Psoas muscle (tissue), 7 donors: ENCODE measurements at regions not wholly inside any gene's neighbourhood (a gene's known extent, or its start where the extent isn't known, plus 50 kb on each side); places are given as distances from the start of the nearest gene placed in this dataset.

Experiments used
- ATAC-seq, 4 donors: fragments of 200-7000 bp; cut with Tn5 transposase; one replicate each; pipeline ENCODE4 v1.9.1; 2020; ENCODE audit warnings: moderate library complexity in 3 of 4, mild to moderate bottlenecking in 2 of 4
- DNase-seq, 2 donors: peaks; one replicate each; pipeline ENCODE4 v3.0.0-alpha.2; 2020
- H3K27ac ChIP-seq: fragments of 200-600 bp; one replicate; pipeline ENCODE4 v1.8.0; 2022
- H3K27me3 ChIP-seq, 3 donors: fragments of 200-600 bp in 1 of 3; one replicate each; pipeline versions ENCODE4 v1.6.1 to v1.8.0; 2013 to 2022; ENCODE audit warnings: low read length in 2 of 3, mild to moderate bottlenecking in 2 of 3, moderate library complexity in 1 of 3; ENCODE audit not compliant: insufficient read depth in 3 of 3
- H3K36me3 ChIP-seq, 2 donors: fragments of 200-600 bp in 1 of 2; one replicate each; pipeline versions ENCODE4 v1.6.1 to v1.8.0; 2013 to 2022; ENCODE audit warnings: low read depth in 1 of 2, mild to moderate bottlenecking in 1 of 2, moderate library complexity in 1 of 2; ENCODE audit not compliant: insufficient read depth in 1 of 2
- H3K4me1 ChIP-seq: fragments of 200-600 bp; one replicate; pipeline ENCODE4 v1.8.0; 2022
- H3K4me3 ChIP-seq: fragments of 200-600 bp; one replicate; pipeline ENCODE4 v1.8.0; 2022; ENCODE audit warnings: mild to moderate bottlenecking
- H3K9me3 ChIP-seq: fragments of 200-600 bp; one replicate; pipeline ENCODE4 v1.8.0; 2022
- WGBS, 3 donors: extraction: QIAGEN DNeasy Blood & Tissue Kit; methylation state at CpG; one replicate each; pipeline versions ENCODE4 v1.1.6 to v1.1.7; 2013; 5-methylcytosine and 5-hydroxymethylcytosine counted together
- intact Hi-C, 2 donors: fragments of 100-400 bp; cut with DNase I; formaldehyde crosslinking; loops; one replicate each; pipeline versions ENCODE4 v1.11.0 to v1.14.2; 2022
- TF ChIP-seq, protein P1 (sequence below): fragments of 200-600 bp; IDR thresholded peaks from one replicate; pipeline ENCODE4 v1.8.0; 2022; ENCODE audit warnings: antibody characterized with exemption
- donor health status: healthy with polysubstance abuse.
- donor health status: DM: no; HTN: no; CAD: no; lungs with moderate emphysema.
- donor health status: Bipolar disorder and iron deficiency.
- donor health status: healthy.
- donor health status: DM: yes; HTN: yes; CAD: no.
- donor health status: DM: no; HTN: no; CAD: no.
- donor health status: DM: yes; HTN: yes; CAD: no.

DNA sequence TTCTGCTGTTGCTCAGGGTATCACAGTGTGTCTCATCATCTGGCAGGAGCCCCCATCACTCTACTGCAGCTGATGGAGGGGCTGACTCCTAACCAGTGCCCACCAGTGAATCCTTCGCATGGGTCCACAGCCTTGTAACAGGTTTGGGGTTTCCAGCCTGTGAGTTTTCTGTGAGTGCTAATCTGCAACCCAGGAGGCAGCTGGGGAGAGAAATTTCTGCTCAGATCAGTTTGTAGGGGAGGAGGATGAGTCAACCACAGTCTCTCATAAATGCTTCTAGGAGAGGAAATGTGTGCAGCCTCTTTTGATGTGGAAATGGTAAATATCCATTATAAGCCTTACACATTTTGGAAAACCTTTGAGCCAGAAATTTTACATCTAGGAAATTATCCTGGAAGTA is 871.3 kb downstream of the AACS start:
- Histone ChIP-seq H3K27me3 (no peaks in the 10 kb centered on the region), H3K4me3 (no peak overlapping the region), H3K4me1 (no peaks in the 10 kb centered on the region), H3K27ac (no peak overlapping the region), H3K36me3 (no peaks in the 10 kb centered on the region), H3K9me3 (no peaks in the 10 kb centered on the region)
- DNase-seq, result no peak
- intact Hi-C loops, result no loop called here
- ATAC-seq, result no peak
- 80 to 96% (median 94%) methylated on average over 1 of the region's 1 CpG for WGBS, 3 donors
- TF ChIP-seq, protein P1, sequence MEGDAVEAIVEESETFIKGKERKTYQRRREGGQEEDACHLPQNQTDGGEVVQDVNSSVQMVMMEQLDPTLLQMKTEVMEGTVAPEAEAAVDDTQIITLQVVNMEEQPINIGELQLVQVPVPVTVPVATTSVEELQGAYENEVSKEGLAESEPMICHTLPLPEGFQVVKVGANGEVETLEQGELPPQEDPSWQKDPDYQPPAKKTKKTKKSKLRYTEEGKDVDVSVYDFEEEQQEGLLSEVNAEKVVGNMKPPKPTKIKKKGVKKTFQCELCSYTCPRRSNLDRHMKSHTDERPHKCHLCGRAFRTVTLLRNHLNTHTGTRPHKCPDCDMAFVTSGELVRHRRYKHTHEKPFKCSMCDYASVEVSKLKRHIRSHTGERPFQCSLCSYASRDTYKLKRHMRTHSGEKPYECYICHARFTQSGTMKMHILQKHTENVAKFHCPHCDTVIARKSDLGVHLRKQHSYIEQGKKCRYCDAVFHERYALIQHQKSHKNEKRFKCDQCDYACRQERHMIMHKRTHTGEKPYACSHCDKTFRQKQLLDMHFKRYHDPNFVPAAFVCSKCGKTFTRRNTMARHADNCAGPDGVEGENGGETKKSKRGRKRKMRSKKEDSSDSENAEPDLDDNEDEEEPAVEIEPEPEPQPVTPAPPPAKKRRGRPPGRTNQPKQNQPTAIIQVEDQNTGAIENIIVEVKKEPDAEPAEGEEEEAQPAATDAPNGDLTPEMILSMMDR, result no peak

DNA sequence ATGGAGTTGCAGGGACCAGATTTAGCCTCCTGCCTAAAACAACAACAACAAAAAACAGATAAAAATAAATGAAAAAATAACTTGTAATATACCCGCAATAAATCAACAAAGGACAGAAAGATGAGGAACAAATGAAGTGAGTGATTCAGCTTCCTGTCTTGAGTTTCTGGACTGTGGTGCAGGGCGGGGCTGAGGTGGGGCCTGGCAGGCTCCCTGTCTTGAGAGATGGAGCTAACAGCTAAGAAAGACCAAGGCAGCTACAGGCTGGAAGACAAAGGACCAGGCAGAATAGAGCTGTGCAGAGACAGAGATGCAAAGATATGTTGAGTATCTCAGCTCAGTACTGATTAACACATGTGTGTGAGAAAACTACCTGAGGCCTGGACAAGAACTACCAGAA is 879.2 kb downstream of the AACS start:
- DNase-seq (no peak), ATAC-seq (no peak)
- H3K4me1 ChIP-seq, result no peaks in the 10 kb centered on the region
- no peak overlapping the region for H3K4me3 ChIP-seq
- no peak overlapping the region for H3K27ac ChIP-seq
- TF ChIP-seq, protein P1, result no peak
- no peaks in the 10 kb centered on the region for H3K9me3 ChIP-seq
- H3K27me3 ChIP-seq, result no peaks in the 10 kb centered on the region
- 84 to 93% (median 85%) methylated on average over 2 of the region's 2 CpGs for WGBS, 3 donors
- intact Hi-C loops, result no loop called here
- no peaks in the 10 kb centered on the region for H3K36me3 ChIP-seq

DNA sequence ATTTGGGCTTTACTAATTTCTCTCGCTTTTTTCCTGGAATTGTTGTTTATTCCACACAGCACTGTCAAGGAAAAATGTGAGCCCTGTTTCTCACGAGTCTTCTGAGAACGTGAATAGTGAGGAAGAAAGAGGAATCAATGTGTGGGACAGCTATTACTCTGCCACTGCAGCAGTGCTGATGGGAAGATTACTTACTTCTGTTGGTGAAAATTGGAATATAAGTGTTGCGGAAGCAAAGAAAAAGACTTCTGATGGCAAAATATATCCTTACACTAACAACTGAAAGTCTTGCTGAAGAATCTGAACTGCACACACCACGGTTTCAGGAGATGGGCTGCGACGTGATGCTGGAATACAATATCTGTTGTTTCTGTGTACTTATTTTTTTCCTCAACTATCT is 884.2 kb downstream of the AACS start:
- no peaks in the 10 kb centered on the region for H3K9me3 ChIP-seq
- H3K27ac ChIP-seq, result no peak overlapping the region
- 82 to 87% (median 86%) methylated on average over 7 of the region's 7 CpGs for WGBS, 3 donors
- H3K27me3 ChIP-seq, result no peaks in the 10 kb centered on the region
- ATAC-seq (no peak), DNase-seq (no peak)
- H3K4me3 ChIP-seq, result no peak overlapping the region
- TF ChIP-seq, protein P1, result no peak
- H3K36me3 ChIP-seq, result no peaks in the 10 kb centered on the region
- H3K4me1 ChIP-seq, result no peaks in the 10 kb centered on the region
- intact Hi-C loops, result no loop called here

DNA sequence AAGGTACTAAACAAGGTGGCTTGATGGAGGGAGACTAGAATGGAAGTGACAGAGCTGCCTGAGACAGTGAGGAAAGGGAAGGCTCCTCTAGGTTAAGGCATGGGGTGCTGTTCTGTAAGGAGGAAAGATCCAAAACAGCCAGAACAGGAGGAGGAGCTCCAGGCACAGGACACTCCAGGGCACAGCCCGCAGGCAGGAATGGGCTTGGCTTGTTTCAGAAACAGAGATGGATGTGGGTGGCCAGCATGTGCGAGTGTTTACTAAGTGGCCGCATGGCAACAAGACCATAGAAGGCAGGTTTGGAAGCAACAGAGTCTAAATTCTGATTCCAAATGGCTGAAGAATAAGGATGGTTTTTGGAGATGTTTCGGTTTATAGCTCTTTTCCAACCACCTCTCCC is 889.1 kb downstream of the AACS start:
- H3K27ac ChIP-seq, result no peak overlapping the region
- TF ChIP-seq, protein P1, result no peak
- H3K9me3 ChIP-seq, result no peaks in the 10 kb centered on the region
- DNase-seq, result no peak
- no peak overlapping the region for H3K4me3 ChIP-seq
- no peaks in the 10 kb centered on the region for H3K27me3 ChIP-seq
- WGBS, 3 donors, result 72 to 82% (median 79%) methylated on average over 4 of the region's 4 CpGs
- intact Hi-C loops, result no loop called here
- H3K4me1 ChIP-seq, result no peaks in the 10 kb centered on the region
- no peaks in the 10 kb centered on the region for H3K36me3 ChIP-seq
- no peak for ATAC-seq

DNA sequence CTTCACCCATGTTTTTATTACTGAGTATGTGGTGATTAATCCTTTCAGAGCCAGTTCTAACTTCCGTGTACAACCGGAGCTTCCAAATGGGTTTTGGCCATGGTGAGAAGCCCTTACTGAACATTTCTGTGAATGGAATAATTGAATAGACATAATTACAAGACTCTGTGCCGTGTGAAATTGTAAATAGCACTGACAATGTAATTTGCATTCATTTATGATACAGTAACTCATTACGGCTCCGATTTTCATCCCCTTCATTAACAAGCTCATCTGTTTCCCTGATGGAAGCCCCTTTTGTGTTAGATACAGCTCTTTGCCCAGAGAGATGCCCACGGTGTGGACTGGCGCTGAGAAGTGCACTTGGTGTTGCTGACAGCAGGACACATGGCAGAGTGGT is 891.0 kb downstream of the AACS start:
- TF ChIP-seq, protein P1, result no peak
- DNase-seq (no peak), ATAC-seq (no peak)

More for the DNA sequence above, 891.0 kb downstream of the AACS start:
- WGBS, 3 donors, result 76 to 80% (median 79%) methylated on average over 7 of the region's 7 CpGs
- no peaks in the 10 kb centered on the region for H3K36me3 ChIP-seq
- no peak overlapping the region for H3K4me3 ChIP-seq
- H3K9me3 ChIP-seq, result peaks cover 3% of the 10 kb centered on the region
- no peaks in the 10 kb centered on the region for H3K4me1 ChIP-seq
- intact Hi-C loops, result no loop called here
- no peak overlapping the region for H3K27ac ChIP-seq
- H3K27me3 ChIP-seq, result no peaks in the 10 kb centered on the region
